GM12873 (cell line): ENCODE measurements at regions not wholly inside any gene's neighbourhood (a gene's known extent, or its start where the extent isn't known, plus 50 kb on each side); places are given as distances from the start of the nearest gene placed in this dataset.

Source experiments
- CTCF ChIP-seq: IDR thresholded peaks from 2 replicates; pipeline ENCODE4 v1.5.1; 2012; ENCODE audit warnings: low read depth, mild to moderate bottlenecking, moderate library complexity, low read length, control low read depth; ENCODE audit not compliant: insufficient read depth; ENCODE audit errors: missing control alignments

DNA sequence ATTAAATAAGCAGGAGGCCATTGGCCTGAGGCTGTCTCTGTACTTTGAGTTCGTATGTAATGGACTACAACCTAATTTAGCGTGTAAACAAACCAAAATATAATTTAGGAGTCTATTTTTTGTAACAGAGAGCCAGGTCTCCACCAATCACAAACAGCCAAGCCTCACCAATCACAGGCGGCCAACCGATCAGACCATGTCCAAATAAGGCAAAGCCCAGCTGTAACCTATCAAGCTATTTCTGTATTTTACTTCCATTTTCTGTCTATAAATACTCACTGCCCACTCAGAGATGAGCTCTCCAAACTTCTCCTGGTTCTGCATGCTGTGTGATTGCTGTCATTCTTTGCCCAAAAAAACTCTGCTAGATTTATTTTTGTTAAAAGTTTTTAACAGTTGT, 322.7 kb downstream of the NPIPA8 start:
- no peak for TF ChIP-seq CTCF

GRCh38 chr16:18008356-18008755, 328.2 kb downstream of the NPIPA8 start:
- no peak for TF ChIP-seq CTCF

DNA sequence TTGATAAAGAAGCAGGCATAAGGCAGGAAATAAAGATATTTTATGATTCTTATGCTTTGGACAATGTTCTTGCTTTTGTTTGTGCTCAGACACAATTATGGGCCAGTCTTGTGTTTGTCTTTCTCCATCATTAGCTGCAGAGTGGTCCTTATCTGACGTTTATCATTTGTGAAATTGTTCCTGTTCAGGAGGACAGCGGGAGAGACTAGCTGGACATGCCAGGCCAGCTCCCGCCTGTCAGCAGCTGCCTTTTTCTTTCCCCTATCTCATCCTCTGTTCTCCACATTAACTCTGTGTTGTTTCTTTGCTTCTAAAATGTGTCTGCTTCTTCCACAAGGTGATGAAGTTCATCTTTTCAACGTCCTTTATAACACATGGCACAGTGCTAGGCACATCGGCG, 333.5 kb downstream of the NPIPA8 start:
- no peak for TF ChIP-seq CTCF

DNA sequence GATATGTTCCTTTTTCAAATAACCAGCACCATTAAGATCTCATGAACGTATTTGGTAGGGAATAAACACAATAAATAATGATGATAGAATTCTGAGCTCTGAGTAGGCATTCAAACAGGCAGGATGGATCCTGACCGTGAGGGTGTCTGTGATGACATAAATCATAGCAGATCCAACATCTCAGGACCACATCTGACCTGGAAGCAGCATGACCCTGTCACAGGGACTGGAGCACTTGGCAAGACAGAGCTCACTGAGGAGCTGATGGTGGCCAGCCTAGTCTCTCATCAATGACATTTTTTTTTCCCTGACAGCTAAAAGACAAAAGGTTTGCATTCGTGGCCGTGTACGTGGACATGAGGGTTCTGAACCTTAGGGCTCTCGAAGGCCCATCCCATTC, 337.5 kb downstream of the NPIPA8 start:
- TF ChIP-seq CTCF = no peak

DNA sequence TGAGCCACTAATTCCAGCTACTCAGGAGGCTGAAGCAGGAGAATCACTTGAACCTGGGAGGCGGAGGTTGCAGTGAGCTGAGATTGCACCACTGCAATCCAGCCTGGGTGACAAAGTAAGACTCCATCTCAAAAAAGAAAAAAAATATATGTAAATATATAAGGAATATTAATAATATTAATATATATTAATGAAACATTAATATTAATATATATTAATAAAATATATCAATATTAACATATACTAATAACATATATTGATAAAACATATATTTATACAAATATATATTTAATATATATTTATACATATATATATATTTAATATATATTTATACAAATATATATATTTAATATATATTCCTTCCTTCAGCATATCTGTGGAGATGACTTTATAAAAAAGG, 338.0 kb downstream of the NPIPA8 start:
- no peak for TF ChIP-seq CTCF

DNA sequence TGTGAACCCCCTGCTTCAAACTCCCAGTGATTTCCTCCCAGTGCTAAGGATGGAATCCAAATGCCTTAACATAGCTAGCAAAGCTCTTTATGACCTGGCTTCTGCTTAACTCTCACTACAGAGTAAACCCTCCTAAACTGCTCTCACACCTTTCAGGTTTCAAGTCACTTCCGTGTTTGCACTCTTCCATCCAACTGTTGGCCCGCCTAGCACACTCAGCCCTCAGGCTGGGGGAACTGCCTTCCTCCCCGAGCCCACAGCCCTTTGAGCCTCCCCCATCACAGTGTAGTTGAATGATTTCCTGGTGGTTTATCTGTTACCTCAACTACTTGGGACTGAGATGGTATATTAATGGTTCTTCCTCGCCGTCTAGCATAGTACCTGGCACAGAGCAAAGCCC, 342.5 kb downstream of the NPIPA8 start:
- no peak for TF ChIP-seq CTCF

- TF ChIP-seq CTCF = no peak
These were observed 344.1 kb downstream of the NPIPA8 start for GRCh38 chr16:17992416-17992815.

- TF ChIP-seq CTCF = no peak
These were observed 347.3 kb downstream of the NPIPA8 start for GRCh38 chr16:17989255-17989654.
